ENCODE measurements at regions not wholly inside any gene's neighbourhood (a gene's known extent, or its start where the extent isn't known, plus 50 kb on each side); places are given as distances from the start of the nearest gene placed in this dataset.

DNA sequence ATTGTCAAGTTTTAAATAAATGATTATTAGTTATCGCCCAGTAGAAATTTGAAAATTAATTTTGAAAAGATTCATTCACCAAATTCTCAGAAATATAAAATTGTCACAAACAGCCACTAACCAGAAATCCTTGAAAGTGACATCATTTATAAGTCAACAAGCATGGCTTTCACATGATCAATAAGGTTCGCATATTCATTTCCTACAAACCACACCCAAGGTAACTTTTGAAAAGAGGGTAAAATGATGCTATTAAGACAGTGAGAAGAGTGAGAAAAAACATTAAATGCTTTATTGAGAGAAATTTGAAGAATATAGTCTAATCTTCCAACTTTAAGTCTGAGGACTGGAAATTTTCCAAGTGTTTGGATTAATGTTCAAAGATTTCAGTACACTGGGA lies 263.6 kb upstream of the ALCAM start:
- no peak for TF ChIP-seq GABPA (IDR thresholded peaks at IDR 0.05; ENCODE audit: borderline replicate concordance, insufficient read depth, low read length)
- TF ChIP-seq, protein P1, sequence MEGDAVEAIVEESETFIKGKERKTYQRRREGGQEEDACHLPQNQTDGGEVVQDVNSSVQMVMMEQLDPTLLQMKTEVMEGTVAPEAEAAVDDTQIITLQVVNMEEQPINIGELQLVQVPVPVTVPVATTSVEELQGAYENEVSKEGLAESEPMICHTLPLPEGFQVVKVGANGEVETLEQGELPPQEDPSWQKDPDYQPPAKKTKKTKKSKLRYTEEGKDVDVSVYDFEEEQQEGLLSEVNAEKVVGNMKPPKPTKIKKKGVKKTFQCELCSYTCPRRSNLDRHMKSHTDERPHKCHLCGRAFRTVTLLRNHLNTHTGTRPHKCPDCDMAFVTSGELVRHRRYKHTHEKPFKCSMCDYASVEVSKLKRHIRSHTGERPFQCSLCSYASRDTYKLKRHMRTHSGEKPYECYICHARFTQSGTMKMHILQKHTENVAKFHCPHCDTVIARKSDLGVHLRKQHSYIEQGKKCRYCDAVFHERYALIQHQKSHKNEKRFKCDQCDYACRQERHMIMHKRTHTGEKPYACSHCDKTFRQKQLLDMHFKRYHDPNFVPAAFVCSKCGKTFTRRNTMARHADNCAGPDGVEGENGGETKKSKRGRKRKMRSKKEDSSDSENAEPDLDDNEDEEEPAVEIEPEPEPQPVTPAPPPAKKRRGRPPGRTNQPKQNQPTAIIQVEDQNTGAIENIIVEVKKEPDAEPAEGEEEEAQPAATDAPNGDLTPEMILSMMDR (IDR thresholded peaks at IDR 0.05; ENCODE audit: control extremely low read depth in 1 of 3, insufficient read depth in 1 of 3, low read depth in 1 of 3, low read length in 3 of 3) = no peak
- TF ChIP-seq POLR2AphosphoS5 (IDR thresholded peaks at IDR 0.05; ENCODE audit: low read depth, low read length) = no peak
- TF ChIP-seq, protein P2, sequence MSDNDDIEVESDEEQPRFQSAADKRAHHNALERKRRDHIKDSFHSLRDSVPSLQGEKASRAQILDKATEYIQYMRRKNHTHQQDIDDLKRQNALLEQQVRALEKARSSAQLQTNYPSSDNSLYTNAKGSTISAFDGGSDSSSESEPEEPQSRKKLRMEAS (IDR thresholded peaks at IDR 0.05) = no peak
- no peak for TF ChIP-seq SIX5 (IDR thresholded peaks at IDR 0.05; ENCODE audit: low read depth, low read length)
- no peak for TF ChIP-seq POLR2A (IDR thresholded peaks at IDR 0.05; ENCODE audit: control extremely low read depth in 1 of 2, low read depth in 2 of 2, low read length in 2 of 2)
- TF ChIP-seq SIN3A (conservative IDR thresholded peaks at IDR 0.05 in 1 of 2, IDR thresholded peaks at IDR 0.05 in 1 of 2; ENCODE audit: low read depth in 1 of 2, low read length in 2 of 2) = no peak
